Heart left ventricle (tissue), 16 donors: ENCODE measurements at regions not wholly inside any gene's neighbourhood (a gene's known extent, or its start where the extent isn't known, plus 50 kb on each side); places are given as distances from the start of the nearest gene placed in this dataset.

ENCODE experiments used
- ATAC-seq, 4 donors: fragments of 200-7000 bp; cut with Tn5 transposase; one replicate each; pipeline ENCODE4 v1.9.1; 2020 to 2022; ENCODE audit warnings: moderate library complexity in 4 of 4, mild to moderate bottlenecking in 3 of 4, moderate number of reproducible peaks in 1 of 4
- DNase-seq, 5 donors: peaks; one replicate each; pipeline ENCODE4 v3.0.0-alpha.2; 2020
- H3K27ac ChIP-seq, 12 donors: fragments of 200-600 bp; sonication (generic) in 4 of 12; one replicate each; pipeline versions ENCODE4 v1.5.0 to v1.8.0; 2016 to 2022; ENCODE audit warnings: mild to moderate bottlenecking in 2 of 12
- H3K27me3 ChIP-seq, 9 donors: fragments of 200-600 bp; sonication (generic) in 2 of 9; one replicate each; pipeline versions ENCODE4 v1.5.1 to v1.8.0; 2016 to 2022; ENCODE audit warnings: mild to moderate bottlenecking in 3 of 9
- H3K36me3 ChIP-seq, 9 donors: fragments of 200-600 bp; sonication (generic) in 2 of 9; one replicate each; pipeline versions ENCODE4 v1.5.0 to v1.8.0; 2018 to 2022; ENCODE audit warnings: mild to moderate bottlenecking in 2 of 9
- H3K4me1 ChIP-seq, 12 donors: fragments of 200-600 bp; sonication (generic) in 4 of 12; one replicate each; pipeline versions ENCODE4 v1.5.0 to v1.8.0; 2016 to 2022; ENCODE audit warnings: mild to moderate bottlenecking in 3 of 12
- H3K4me3 ChIP-seq, 12 donors: fragments of 200-600 bp; sonication (generic) in 4 of 12; one replicate each; pipeline versions ENCODE4 v1.5.0 to v1.8.0; 2017 to 2022; ENCODE audit warnings: mild to moderate bottlenecking in 9 of 12, moderate library complexity in 4 of 12
- H3K9me3 ChIP-seq, 12 donors: fragments of 200-600 bp; sonication (generic) in 4 of 12; one replicate each; pipeline versions ENCODE4 v1.5.0 to v1.8.0; 2016 to 2022; ENCODE audit warnings: mild to moderate bottlenecking in 1 of 12
- POLR2A ChIP-seq, 2 donors: fragments of 450-650 bp; IDR thresholded peaks; one replicate each; pipeline ENCODE4 v1.6.1; 2017; ENCODE audit warnings: antibody characterized with exemption in 2 of 2, mild to moderate bottlenecking in 2 of 2, moderate library complexity in 2 of 2
- WGBS, 4 donors: extraction: QIAGEN DNeasy Blood & Tissue Kit in 2 of 4; methylation state at CpG; one replicate each; pipeline versions ENCODE4 v1.1.5 to v1.1.7; 2013 to 2018; 5-methylcytosine and 5-hydroxymethylcytosine counted together
- intact Hi-C, 10 donors: fragments of 100-400 bp; cut with DNase I; formaldehyde crosslinking; loops; one replicate each; pipeline versions ENCODE4 v1.11.1 to v1.14.2; 2022
- TF ChIP-seq, protein P1 (sequence below), 12 donors: fragments of 200-600 bp; sonication (generic) in 4 of 12; IDR thresholded peaks; one replicate each; pipeline versions ENCODE4 v1.5.0 to v1.8.0; 2018 to 2022; ENCODE audit warnings: antibody characterized with exemption in 12 of 12, mild to moderate bottlenecking in 5 of 12
- donor health status: ischemic (EF 13 %, LVEDD 7.1; RV severe dilation, severe dysfunction).
- donor health status: healthy with polysubstance abuse.
- donor health status: DM: no; HTN: yes; CAD: no.
- donor health status: DM: no; HTN: no; CAD: no.
- donor health status: ischemic (EF 25% LVEDD 6.9; RV normal size, moderate dysfunction).
- donor health status: ischemic (EF 25% LVEDD 5.7; RV mildly dilated, moderate dysfunction).
- donor health status: healthy.
- donor health status: DM: yes; HTN: yes; CAD: no.
- donor health status: ischemic (EF 35%, LVEDD 5.7; RV mildly dilated, moderate dysfunction).
- donor health status: nonischemic (EF 11% LVEDD 7.7; RV severe dilation, severe dysfunction).
- donor health status: DM: yes; HTN: yes; CAD: no.
- donor health status: PGD.
- donor health status: ischemic (EF 29% LVEDD 5.4; RV normal size, mild dysfunction).
- donor health status: nonischemic (EF 23%, LVEDD 6.1; RV moderate dilation, normal function).

DNA sequence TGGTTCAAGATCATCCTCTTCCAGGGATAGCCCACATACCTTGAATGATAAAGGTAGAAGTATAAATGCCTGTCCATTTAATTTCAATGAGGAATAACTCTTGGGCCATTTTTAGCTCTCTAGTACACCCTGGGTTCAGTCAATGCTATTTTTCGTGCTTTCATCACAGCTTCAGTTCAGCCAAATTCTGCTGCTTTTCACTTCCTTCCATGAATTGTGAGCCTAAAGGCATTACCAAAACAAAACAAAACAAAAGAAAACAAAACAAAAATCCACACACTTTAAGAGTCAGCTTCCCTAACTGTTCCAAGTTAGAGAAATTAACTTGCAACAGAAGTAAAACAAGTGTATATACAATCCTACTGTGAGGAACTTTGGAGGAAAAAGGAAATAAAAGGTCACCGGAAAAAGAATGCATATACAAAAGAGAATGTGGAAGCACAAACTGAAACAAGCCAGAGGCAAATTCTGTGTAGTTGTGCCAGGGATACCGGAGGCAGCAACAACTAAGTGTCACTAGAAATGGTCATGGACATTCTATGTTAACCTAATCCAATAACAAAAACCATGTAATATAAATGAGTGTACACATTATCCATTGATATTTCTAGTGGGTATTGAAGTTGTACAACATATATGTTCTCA lies 423.1 kb downstream of the KCTD8 start:
- Histone ChIP-seq H3K36me3 (no peaks in the 10 kb centered on the region), H3K4me3 (peak overlapping the region in 2 of 12 donors; percentile 11 to 25), H3K4me1 (no peaks in the 10 kb centered on the region), H3K9me3 (peaks cover 0 to 3% (median 0%) of the 10 kb centered on the region in 12 donors), H3K27me3 (no peaks in the 10 kb centered on the region), H3K27ac (peak overlapping the region in 2 of 12 donors; percentile 22 to 32)
- DNase-seq = no peak
- peak in 1 of 4 donors; percentile 36 for ATAC-seq
- TF ChIP-seq POLR2A (IDR thresholded peaks at IDR 0.05) = no peak
- TF ChIP-seq, protein P1, sequence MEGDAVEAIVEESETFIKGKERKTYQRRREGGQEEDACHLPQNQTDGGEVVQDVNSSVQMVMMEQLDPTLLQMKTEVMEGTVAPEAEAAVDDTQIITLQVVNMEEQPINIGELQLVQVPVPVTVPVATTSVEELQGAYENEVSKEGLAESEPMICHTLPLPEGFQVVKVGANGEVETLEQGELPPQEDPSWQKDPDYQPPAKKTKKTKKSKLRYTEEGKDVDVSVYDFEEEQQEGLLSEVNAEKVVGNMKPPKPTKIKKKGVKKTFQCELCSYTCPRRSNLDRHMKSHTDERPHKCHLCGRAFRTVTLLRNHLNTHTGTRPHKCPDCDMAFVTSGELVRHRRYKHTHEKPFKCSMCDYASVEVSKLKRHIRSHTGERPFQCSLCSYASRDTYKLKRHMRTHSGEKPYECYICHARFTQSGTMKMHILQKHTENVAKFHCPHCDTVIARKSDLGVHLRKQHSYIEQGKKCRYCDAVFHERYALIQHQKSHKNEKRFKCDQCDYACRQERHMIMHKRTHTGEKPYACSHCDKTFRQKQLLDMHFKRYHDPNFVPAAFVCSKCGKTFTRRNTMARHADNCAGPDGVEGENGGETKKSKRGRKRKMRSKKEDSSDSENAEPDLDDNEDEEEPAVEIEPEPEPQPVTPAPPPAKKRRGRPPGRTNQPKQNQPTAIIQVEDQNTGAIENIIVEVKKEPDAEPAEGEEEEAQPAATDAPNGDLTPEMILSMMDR (IDR thresholded peaks at IDR 0.05) = no peak
- intact Hi-C loops = no loop called here
- 56 to 65% (median 63%) methylated on average over 3 of the region's 3 CpGs for WGBS, 4 donors

DNA sequence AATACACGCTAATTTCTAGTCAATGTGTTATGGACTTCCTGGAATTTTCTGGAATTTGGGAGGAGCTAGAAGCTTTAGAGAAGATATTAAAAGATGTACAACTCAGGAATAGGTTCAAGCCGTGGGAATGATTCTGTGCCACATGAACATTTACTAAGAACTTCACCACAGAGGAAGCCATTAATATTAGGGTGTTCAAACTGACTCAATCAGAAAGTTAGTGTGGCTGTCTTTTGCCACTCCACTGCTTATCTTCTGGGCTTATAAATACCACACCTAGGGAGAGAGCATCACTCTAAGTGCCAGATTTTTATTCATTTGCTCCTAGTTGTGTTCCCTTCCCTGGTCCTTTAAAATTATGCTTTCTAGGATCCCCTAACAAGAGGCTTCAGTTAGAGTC lies 409.8 kb downstream of the KCTD8 start:
- 74 to 94% (median 85%) methylated on average over 2 of the region's 2 CpGs for WGBS, 4 donors

DNA sequence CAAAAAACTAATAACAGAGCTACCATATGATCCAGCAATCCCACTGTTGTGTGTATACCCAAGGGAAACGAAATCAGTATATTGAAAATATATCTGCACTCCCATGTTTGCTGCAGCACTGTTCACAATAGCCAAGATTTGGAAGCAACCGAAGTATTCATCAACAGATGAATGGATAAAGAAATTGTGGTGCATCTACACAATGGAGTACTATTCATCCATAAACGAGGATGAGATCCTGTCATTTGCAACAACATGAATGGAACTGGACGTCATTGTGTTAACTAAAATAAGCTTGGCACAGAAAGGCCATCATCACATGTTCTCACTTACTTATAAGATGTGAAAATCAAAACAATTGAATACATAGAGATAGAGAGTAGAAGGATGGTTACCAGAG lies 402.1 kb downstream of the KCTD8 start:
- Histone ChIP-seq H3K9me3 (peaks cover 0 to 13% (median 0%) of the 10 kb centered on the region in 12 donors), H3K27me3 (no peaks in the 10 kb centered on the region), H3K4me3 (no peak overlapping the region), H3K4me1 (no peaks in the 10 kb centered on the region), H3K27ac (no peak overlapping the region), H3K36me3 (no peaks in the 10 kb centered on the region)
- TF ChIP-seq, protein P1 (IDR thresholded peaks at IDR 0.05) = no peak
- no peak for TF ChIP-seq POLR2A (IDR thresholded peaks at IDR 0.05)
- 59 to 69% (median 66%) methylated on average over 4 of the region's 4 CpGs for WGBS, 4 donors
- ATAC-seq (no peak), DNase-seq (no peak)
- intact Hi-C loops = no loop called here

More for the DNA sequence above, 409.8 kb downstream of the KCTD8 start:
- intact Hi-C loops = no loop called here
- DNase-seq (no peak), ATAC-seq (no peak)
- TF ChIP-seq, protein P1 (IDR thresholded peaks at IDR 0.05) = no peak
- no peak for TF ChIP-seq POLR2A (IDR thresholded peaks at IDR 0.05)
- Histone ChIP-seq H3K27ac (no peak overlapping the region), H3K27me3 (no peaks in the 10 kb centered on the region), H3K4me1 (no peaks in the 10 kb centered on the region), H3K9me3 (no peaks in the 10 kb centered on the region), H3K36me3 (no peaks in the 10 kb centered on the region), H3K4me3 (no peak overlapping the region)

DNA sequence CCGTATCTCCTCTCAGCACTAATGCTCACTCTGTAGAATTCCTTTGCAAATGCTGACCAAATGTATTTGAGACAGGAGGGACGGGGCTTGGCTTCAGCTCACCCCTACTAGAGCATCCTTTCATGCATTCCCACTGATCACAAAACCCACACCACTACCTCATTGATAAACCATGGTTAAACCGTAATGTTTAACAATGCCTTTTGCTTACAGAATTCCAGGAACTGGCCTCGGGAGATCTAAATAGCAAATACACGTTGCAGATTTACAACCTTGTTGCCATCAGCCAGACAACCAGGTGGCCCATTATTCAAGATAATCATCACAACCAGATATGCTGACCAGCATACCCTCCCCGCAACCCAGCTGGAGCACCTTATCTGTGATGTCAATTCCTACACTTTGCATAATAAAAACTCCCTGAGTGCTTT lies 391.9 kb downstream of the KCTD8 start:
- no peak for DNase-seq
- WGBS, 4 donors = 13 to 20% (median 16%) methylated on average over 6 of the region's 6 CpGs

More for the DNA sequence above, 391.9 kb downstream of the KCTD8 start:
- no peaks in the 10 kb centered on the region for H3K9me3 ChIP-seq
- no peaks in the 10 kb centered on the region for H3K36me3 ChIP-seq
- TF ChIP-seq, protein P1 (IDR thresholded peaks at IDR 0.05) = no peak
- TF ChIP-seq POLR2A (IDR thresholded peaks at IDR 0.05) = no peak
- no peak overlapping the region for H3K4me3 ChIP-seq
- H3K4me1 ChIP-seq = no peaks in the 10 kb centered on the region
- H3K27ac ChIP-seq = no peak overlapping the region
- intact Hi-C loops = no loop called here
- ATAC-seq = no peak
- no peaks in the 10 kb centered on the region for H3K27me3 ChIP-seq
